ENCODE measurements at regions not wholly inside any gene's neighbourhood (a gene's known extent, or its start where the extent isn't known, plus 50 kb on each side); places are given as distances from the start of the nearest gene placed in this dataset.
"Not testable (repeated sequence)": the region's sequence is repeated elsewhere in the genome, so short reads cannot be mapped to it uniquely, and the experiment has no call there.

- no peak for DNase-seq
Observed at GRCh38 chr2:144924827-144925226, 404.9 kb upstream of the ZEB2 start.

GRCh38 chr2:144922519-144922918 lies 402.6 kb upstream of the ZEB2 start:
- DNase-seq, result no peak

- DNase-seq, result no peak
Observed at GRCh38 chr2:144920755-144921530, 401.0 kb upstream of the ZEB2 start.

GRCh38 chr2:144914622-144915318 lies 394.9 kb upstream of the ZEB2 start:
- no peak for DNase-seq

GRCh38 chr2:144914113-144914512 lies 394.2 kb upstream of the ZEB2 start:
- DNase-seq, result no peak

GRCh38 chr2:144912206-144912605 lies 392.3 kb upstream of the ZEB2 start:
- no peak for DNase-seq

- no peak for DNase-seq
Observed at GRCh38 chr2:144905956-144906355, 386.0 kb upstream of the ZEB2 start.

- DNase-seq, result no peak
Observed at GRCh38 chr2:144904612-144905011, 384.7 kb upstream of the ZEB2 start.

GRCh38 chr2:144903045-144903444 lies 383.1 kb upstream of the ZEB2 start:
- DNase-seq, result not testable (repeated sequence)

GRCh38 chr2:144901386-144901785 lies 381.5 kb upstream of the ZEB2 start:
- DNase-seq, result not testable (repeated sequence)

GRCh38 chr2:144896341-144896740 lies 376.4 kb upstream of the ZEB2 start:
- DNase-seq, result no peak

GRCh38 chr2:144894612-144895599 lies 375.0 kb upstream of the ZEB2 start:
- no peak for DNase-seq

- no peak for DNase-seq
Observed at GRCh38 chr2:144893464-144893863, 373.5 kb upstream of the ZEB2 start.

- DNase-seq, result no peak
Observed at GRCh38 chr2:144890828-144891227, 370.9 kb upstream of the ZEB2 start.

- no peak for DNase-seq
Observed at GRCh38 chr2:144889348-144889747, 369.4 kb upstream of the ZEB2 start.

- DNase-seq, result peak; percentile 67
Observed at GRCh38 chr2:144886862-144887261, 366.9 kb upstream of the ZEB2 start.

- DNase-seq, result no peak
Observed at GRCh38 chr2:144877893-144878292, 358.0 kb upstream of the ZEB2 start.

GRCh38 chr2:144876013-144876412 lies 356.1 kb upstream of the ZEB2 start:
- no peak for DNase-seq

GRCh38 chr2:144875290-144875969 lies 355.5 kb upstream of the ZEB2 start:
- DNase-seq, result no peak

- DNase-seq, result no peak
Observed at GRCh38 chr2:144865670-144866069, 345.8 kb upstream of the ZEB2 start.

- DNase-seq, result no peak
Observed at GRCh38 chr2:144859716-144860115, 339.8 kb upstream of the ZEB2 start.

GRCh38 chr2:144858211-144858610 lies 338.3 kb upstream of the ZEB2 start:
- peak; percentile 19 for DNase-seq

GRCh38 chr2:144854596-144854995 lies 334.7 kb upstream of the ZEB2 start:
- no peak for DNase-seq

Data from femur (tissue), 1 donor.